HG03442 (cell line): ENCODE measurements at regions not wholly inside any gene's neighbourhood (a gene's known extent, or its start where the extent isn't known, plus 50 kb on each side); places are given as distances from the start of the nearest gene placed in this dataset.
"Not testable (repeated sequence)": the region's sequence is repeated elsewhere in the genome, so short reads cannot be mapped to it uniquely, and the experiment has no call there.

Source experiments
- ATAC-seq: cut with Tn5 transposase; IDR thresholded peaks from one replicate; pipeline ENCODE4 v1.9.1; 2021; ENCODE audit warnings: mild to moderate bottlenecking, moderate library complexity; ENCODE audit not compliant: unreplicated experiment

GRCh38 chr16:29330623-29331022 is 75.9 kb downstream of the NPIPB11 start:
- ATAC-seq, result not testable (repeated sequence)

DNA sequence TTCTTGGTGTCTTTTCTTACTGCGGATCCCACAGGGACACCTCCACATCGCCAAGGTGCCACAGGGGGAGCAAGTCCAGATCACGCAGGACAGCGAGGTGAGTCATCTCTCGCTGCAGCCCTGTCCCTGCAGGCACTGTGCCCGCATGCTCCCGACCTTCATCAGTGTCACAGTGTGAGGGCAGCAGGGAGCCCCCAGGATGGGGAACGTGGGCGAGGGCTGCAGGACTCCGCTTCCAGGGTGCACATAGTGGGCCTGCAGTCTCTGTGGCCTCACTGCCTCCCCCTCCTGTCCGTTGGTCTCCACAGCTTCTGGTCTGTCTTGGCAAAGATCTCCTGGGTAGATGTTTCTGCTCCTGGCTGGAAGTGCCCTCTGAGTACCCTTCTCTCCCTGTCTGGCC is 78.0 kb downstream of the NPIPB11 start:
- ATAC-seq, result not testable (repeated sequence)

- not testable (repeated sequence) for ATAC-seq
Observed at GRCh38 chr16:29327631-29328408, 78.7 kb downstream of the NPIPB11 start.

- not testable (repeated sequence) for ATAC-seq
Observed at GRCh38 chr16:29326164-29327125, 80.1 kb downstream of the NPIPB11 start.

DNA sequence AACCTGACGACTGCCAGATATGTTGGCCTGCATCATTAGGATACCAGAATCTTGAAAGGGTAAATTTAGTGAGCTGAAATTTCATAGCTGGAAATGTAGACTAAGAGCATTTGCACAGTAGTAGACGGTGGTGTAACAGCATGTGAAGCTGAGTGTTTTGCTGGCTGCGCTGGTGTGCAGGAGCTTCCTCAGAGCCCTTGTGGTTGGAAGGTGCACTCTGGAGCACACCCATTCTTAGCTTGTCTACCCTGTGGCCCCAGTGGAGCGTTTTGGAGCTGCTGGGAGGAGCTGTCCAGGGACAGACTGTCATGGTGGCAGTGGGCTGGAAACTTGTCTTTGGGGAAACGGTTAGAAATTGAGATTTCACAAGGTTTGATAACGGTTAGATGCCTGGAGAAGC is 82.8 kb downstream of the NPIPB11 start:
- ATAC-seq, result not testable (repeated sequence)

DNA sequence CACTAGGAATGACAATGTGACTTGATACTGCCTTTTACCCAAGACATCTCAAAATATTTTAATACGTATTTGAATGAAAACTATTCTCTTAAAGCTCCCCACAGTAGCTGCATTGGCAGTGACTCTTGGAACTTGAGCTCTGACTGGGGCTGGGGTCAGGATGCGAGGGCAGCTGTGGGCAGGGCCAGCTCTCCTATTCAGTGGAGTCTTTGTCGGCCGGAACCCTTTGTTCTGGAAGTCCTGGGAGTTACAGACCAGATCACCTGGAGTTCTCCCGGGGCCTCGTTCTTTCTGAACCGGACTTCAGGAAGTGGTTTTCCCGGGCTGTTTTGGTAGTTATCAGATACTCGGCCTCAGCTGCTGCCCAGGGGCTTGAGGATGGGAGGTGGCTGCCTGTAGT is 84.9 kb downstream of the NPIPB11 start:
- ATAC-seq, result no peak

DNA sequence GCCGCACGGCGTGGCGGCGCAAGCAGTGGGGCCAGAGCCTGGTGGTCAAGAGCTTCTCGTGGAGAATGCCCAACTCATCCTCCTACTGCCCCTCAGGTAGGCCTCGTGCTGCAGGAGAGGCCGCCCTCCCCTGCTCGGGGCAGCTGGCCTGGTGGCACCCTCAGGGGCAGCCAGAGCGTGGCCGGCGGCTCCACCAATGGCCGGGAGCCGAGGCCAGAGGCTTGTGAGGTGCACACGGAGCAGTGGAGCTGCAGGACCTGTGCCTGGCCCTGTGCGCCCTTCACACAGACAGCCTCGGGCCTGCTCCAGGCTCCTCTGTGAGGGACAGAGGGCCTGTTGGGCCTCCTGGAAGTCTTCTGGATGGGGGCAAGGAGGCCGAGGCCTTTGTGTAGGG is 85.5 kb downstream of the NPIPB11 start:
- ATAC-seq, result no peak

- no peak for ATAC-seq
Observed at GRCh38 chr16:29320274-29320999, 86.1 kb downstream of the NPIPB11 start.

GRCh38 chr16:29319726-29320125 is 86.8 kb downstream of the NPIPB11 start:
- ATAC-seq, result no peak

GRCh38 chr16:29318561-29318968 is 87.9 kb downstream of the NPIPB11 start:
- ATAC-seq, result not testable (repeated sequence)

- ATAC-seq, result no peak
Observed at GRCh38 chr16:29318037-29318436, 88.5 kb downstream of the NPIPB11 start.

GRCh38 chr16:29317269-29317668 is 89.2 kb downstream of the NPIPB11 start:
- no peak for ATAC-seq

DNA sequence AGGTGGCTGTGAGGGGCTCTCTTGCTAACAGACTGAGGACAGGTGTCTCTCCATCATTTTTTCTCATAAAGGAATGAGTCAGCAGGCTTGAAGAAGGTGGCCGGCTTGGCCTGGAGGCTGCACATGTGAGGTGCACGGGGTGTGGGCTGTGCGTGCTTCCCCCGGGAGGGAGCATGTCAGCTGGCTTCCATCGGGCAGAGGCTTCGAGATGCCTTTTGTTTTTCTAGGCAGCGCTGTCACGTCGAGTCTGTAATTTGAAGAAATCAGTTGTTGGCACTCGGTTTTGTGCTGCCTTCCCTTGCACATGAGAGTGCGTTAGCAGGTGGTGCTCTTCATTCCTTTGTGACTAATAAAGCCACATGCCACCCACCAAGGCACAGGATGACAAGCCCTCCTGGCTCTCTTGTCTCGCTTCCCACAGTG is 89.7 kb downstream of the NPIPB11 start:
- no peak for ATAC-seq

DNA sequence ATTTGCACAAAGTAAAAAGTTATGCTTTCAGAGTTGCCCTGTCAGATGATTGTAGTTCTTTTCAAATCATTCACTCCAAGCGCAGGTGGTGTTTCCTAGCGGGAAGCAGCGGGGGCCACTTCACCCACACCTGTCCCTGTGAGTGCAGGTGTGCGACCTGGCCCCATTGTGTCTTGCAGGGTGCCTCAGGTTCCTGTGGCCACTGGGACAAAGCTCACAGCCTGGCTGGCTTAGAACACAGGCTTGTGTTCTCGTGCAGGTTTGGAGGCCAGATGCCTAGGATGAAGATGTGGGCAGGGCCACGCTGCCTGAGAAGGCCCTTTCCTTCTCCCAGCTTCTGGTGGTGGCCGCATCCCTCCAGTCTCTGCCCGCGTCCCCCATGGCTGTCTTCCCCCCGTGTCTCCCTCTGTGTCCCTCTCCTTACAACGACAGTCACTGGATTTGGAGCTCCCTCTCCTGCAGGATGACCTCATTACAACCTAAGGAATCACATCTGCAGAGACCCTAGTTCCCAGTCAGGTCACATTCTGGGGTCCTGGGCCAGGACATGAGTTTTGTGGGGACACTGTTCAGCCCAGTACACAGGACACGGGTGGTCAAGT is 90.5 kb downstream of the NPIPB11 start:
- no peak for ATAC-seq

GRCh38 chr16:29315046-29315445 is 91.5 kb downstream of the NPIPB11 start:
- no peak for ATAC-seq

DNA sequence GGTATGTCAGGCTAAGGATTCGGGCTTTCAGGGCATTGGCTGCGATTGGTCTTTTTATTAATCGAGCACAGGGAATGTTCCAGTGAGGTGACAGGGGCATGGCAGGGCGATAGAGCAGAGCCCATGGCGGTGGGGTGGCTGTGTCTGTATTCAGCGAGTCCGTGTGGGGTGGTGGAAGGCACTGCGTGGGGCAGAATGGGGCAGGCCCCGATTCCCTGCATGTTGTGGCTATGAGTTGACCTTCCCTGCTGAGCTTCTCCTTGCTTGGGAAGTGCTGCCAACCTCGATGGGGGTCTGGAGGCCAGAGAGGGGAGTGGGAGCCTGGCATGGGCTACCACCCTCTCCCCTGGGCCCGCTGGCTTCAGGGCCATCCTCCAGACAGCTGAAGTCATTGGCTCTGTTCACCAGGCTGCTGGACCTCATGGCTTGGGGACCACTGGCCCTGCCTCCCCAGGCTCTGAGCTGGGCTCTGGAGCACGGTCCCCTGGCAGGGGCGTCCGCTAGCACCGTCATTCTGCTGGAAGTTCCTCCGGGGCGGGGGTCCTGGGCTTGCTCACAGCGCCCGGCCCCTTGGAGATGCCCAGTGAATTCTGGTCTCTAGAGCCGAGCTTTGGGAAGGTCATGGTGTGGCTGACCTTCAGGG is 92.1 kb downstream of the NPIPB11 start:
- no peak for ATAC-seq

DNA sequence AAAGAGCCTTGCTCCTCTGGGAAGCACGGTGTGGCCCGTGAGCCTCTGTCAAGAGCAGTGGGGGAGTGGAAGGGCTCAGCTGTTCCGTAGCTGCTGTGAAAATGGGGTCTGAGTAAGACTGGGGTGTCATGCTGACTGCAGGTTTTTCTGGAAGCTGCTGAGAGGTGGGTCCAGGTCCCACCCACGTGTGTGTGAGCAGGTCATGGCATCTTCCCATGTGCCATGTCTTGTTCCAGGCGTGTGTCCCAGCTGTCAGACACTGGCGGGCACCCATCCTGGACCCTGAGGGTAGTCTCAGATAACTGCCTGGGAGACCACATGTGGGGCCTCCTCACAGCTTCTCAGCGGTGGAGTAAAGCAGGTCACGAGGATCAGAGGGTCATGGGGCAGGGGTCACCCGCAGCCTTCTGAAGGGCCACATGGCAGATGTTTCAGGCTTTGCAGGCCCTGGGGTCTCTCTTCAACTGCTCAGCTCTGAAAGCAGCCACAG is 92.9 kb downstream of the NPIPB11 start:
- ATAC-seq, result no peak

- no peak for ATAC-seq
Observed at GRCh38 chr16:29312835-29313558, 93.5 kb downstream of the NPIPB11 start.

- ATAC-seq, result not testable (repeated sequence)
Observed at GRCh38 chr16:29312345-29312675, 94.2 kb downstream of the NPIPB11 start.
